Lung (tissue), 11 donors: ENCODE measurements at regions not wholly inside any gene's neighbourhood (a gene's known extent, or its start where the extent isn't known, plus 50 kb on each side); places are given as distances from the start of the nearest gene placed in this dataset.

Source experiments
- ATAC-seq: fragments of 200-7000 bp; cut with Tn5 transposase; one replicate; pipeline ENCODE4 v1.9.1; 2020; ENCODE audit warnings: moderate number of reproducible peaks; ENCODE audit not compliant: insufficient read depth, low FRiP score
- DNase-seq, 3 donors: peaks; one replicate each; pipeline ENCODE4 v3.0.0-alpha.2; 2013 to 2017
- H3K27ac ChIP-seq, 2 donors: one replicate each; pipeline ENCODE4 v1.5.1; 2013; ENCODE audit warnings: mild to moderate bottlenecking in 2 of 2, moderate library complexity in 2 of 2, control low read depth in 1 of 2, inconsistent platforms in 1 of 2, low read depth in 1 of 2, low read length in 1 of 2
- H3K27me3 ChIP-seq, 3 donors: one replicate each; pipeline ENCODE4 v1.5.1; 2013; ENCODE audit warnings: low read length in 2 of 3; ENCODE audit not compliant: control insufficient read depth in 3 of 3, insufficient read depth in 3 of 3
- H3K36me3 ChIP-seq, 4 donors: one replicate each; pipeline ENCODE4 v1.5.1; 2013; ENCODE audit warnings: low read length in 4 of 4, mild to moderate bottlenecking in 1 of 4, moderate library complexity in 1 of 4; ENCODE audit not compliant: control insufficient read depth in 4 of 4, insufficient read depth in 4 of 4
- H3K4me1 ChIP-seq, 5 donors: one replicate each; pipeline ENCODE4 v1.5.1; 2013; ENCODE audit warnings: low read length in 5 of 5, mild to moderate bottlenecking in 2 of 5, moderate library complexity in 1 of 5; ENCODE audit not compliant: control insufficient read depth in 5 of 5, insufficient read depth in 5 of 5
- H3K4me3 ChIP-seq: one replicate; pipeline ENCODE4 v1.5.1; 2013; ENCODE audit warnings: mild to moderate bottlenecking, control low read depth, moderate library complexity
- H3K9ac ChIP-seq, 2 donors: one replicate each; pipeline ENCODE4 v1.5.1; 2013; ENCODE audit warnings: low read length in 2 of 2, control low read depth in 1 of 2; ENCODE audit not compliant: insufficient read depth in 1 of 2
- H3K9me3 ChIP-seq, 4 donors: one replicate each; pipeline ENCODE4 v1.5.1; 2013; ENCODE audit warnings: low read length in 3 of 4, mild to moderate bottlenecking in 1 of 4, moderate library complexity in 1 of 4; ENCODE audit not compliant: control insufficient read depth in 4 of 4, insufficient read depth in 3 of 4
- CTCF ChIP-seq: IDR thresholded peaks from 2 replicates; pipeline ENCODE4 v1.5.1; 2012; ENCODE audit warnings: mild to moderate bottlenecking; ENCODE audit errors: control extremely low read depth, extremely low read depth
- WGBS, 2 donors: extraction: QIAGEN DNeasy Blood & Tissue Kit; methylation state at CpG; one replicate each; pipeline ENCODE4 v1.1.7; 2013; 5-methylcytosine and 5-hydroxymethylcytosine counted together
- donor health status: control.
- donor health status: control.
- donor health status: Bipolar disorder and iron deficiency.
- donor health status: healthy.
- donor health status: DM: yes; HTN: yes; CAD: no.

DNA sequence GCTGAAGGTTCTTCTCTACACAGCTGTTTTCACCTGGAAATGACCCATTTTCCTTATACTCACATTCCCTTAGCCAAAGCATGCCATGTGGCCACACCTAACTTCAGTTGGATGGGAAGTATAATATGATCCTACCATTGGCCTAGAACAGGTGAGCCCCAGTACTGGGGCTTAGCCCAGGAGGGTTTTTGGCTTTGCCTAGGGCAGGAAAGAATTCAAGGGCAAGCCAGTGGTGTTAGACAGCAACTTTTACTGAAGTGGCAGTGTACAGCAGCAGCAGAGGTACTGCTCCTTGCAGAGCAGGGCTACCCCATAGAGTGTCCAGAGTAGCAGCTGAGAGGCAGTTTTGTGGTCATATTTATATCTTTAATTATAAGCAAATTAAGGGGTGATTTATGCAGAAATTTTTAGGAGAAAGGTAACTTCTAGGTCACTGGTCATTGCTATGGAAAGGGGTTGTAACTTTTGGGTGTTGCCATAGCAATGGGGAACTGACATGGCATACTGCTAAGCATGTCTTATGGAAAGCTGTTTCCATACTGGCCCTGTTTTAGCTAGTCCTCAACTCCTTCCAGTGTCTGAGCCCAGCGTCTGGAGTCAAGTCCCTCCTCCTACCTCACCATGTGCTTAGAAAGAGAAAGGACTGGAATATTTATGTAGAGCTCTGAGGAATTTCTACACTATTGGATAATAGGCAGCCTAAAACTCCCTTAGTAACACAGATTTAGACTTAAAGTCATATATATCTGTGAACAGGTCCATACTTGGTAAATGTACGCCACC, 109.0 kb upstream of the DTNA start:
- H3K27me3 ChIP-seq, result no peaks in the 10 kb centered on the region
- H3K27ac ChIP-seq, result peak overlapping the region in 1 of 2 donors; percentile 58

DNA sequence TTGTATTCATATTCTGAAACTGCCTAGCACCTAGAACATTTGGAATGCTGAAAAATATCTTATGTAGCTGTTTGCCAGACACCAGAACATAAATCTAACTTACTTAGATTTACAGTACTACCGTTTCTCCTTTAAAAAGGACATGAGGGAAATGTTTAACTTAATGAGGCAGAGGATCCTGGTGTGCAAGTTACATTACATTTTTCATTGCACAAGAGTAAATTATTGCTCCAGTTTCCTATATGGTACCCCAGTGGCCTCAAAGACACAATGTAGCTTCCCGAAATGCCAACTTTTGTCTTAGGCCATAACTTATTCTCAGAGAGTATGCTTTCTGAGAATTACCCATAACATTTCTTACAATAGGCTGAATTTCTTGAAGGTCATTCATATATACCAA, 105.5 kb upstream of the DTNA start:
- Histone ChIP-seq H3K27ac (no peak overlapping the region), H3K4me1 (peaks cover 0 to 23% (median 3%) of the 10 kb centered on the region in 5 donors), H3K9me3 (no peaks in the 10 kb centered on the region), H3K36me3 (no peaks in the 10 kb centered on the region), H3K4me3 (no peak overlapping the region), H3K27me3 (no peaks in the 10 kb centered on the region), H3K9ac (no peak overlapping the region)
- DNase-seq (no peak), ATAC-seq (no peak)
- TF ChIP-seq CTCF, result no peak
- 38 to 46% methylated on average over 2 of the region's 2 CpGs for WGBS, 2 donors

More for the DNA sequence above, 109.0 kb upstream of the DTNA start:
- TF ChIP-seq CTCF, result no peak
- Histone ChIP-seq H3K36me3 (no peaks in the 10 kb centered on the region), H3K9me3 (no peaks in the 10 kb centered on the region), H3K4me1 (peaks cover 0 to 13% (median 3%) of the 10 kb centered on the region in 5 donors), H3K4me3 (no peak overlapping the region), H3K9ac (no peak overlapping the region)
- ATAC-seq, result no peak
- 84 to 90% methylated on average over 2 of the region's 2 CpGs for WGBS, 2 donors
- no peak for DNase-seq

DNA sequence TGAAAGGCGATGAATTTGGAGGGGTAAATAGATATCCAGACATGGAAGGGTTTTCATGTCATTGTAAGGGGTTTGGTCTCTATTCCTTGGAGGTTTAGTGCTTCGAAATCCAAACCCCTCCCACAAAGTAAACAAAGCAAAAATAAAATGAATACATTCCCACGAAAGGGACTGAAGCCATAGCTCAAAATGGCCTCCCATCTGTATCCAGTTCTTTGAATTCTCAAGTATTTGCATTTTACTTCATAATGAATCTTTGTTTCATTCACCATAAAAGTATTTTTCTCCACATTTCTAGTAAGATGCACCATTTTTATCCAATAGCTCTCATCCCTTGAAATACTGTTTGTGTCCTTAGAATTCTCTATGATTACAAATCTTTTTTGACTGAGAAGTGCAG, 103.2 kb upstream of the DTNA start:
- no peak overlapping the region for H3K27ac ChIP-seq
- H3K27me3 ChIP-seq, result no peaks in the 10 kb centered on the region
- WGBS, 2 donors, result 76 to 88% methylated on average over 3 of the region's 3 CpGs
- peaks cover 0 to 1% (median 0%) of the 10 kb centered on the region in 4 donors for H3K9me3 ChIP-seq
- ATAC-seq (no peak), DNase-seq (no peak)
- no peak overlapping the region for H3K4me3 ChIP-seq
- no peak for TF ChIP-seq CTCF
- H3K4me1 ChIP-seq, result peaks cover 0 to 23% (median 3%) of the 10 kb centered on the region in 5 donors
- H3K9ac ChIP-seq, result no peak overlapping the region
- H3K36me3 ChIP-seq, result no peaks in the 10 kb centered on the region

- peaks cover 0 to 23% (median 3%) of the 10 kb centered on the region in 5 donors for H3K4me1 ChIP-seq
- TF ChIP-seq CTCF, result no peak
- ATAC-seq (no peak), DNase-seq (no peak)
- H3K27ac ChIP-seq, result peak overlapping the region in 1 of 2 donors; percentile 70
- peaks cover 0 to 3% (median 0%) of the 10 kb centered on the region in 4 donors for H3K9me3 ChIP-seq
- no peaks in the 10 kb centered on the region for H3K27me3 ChIP-seq
- H3K9ac ChIP-seq, result no peak overlapping the region
- H3K36me3 ChIP-seq, result no peaks in the 10 kb centered on the region
- no peak overlapping the region for H3K4me3 ChIP-seq
- WGBS, 2 donors, result 78 to 80% methylated on average over 2 of the region's 2 CpGs
Measured at GRCh38 chr18:34608064-34608463, 102.0 kb upstream of the DTNA start.
